ENCODE measurements at regions not wholly inside any gene's neighbourhood (a gene's known extent, or its start where the extent isn't known, plus 50 kb on each side); places are given as distances from the start of the nearest gene placed in this dataset.

DNA sequence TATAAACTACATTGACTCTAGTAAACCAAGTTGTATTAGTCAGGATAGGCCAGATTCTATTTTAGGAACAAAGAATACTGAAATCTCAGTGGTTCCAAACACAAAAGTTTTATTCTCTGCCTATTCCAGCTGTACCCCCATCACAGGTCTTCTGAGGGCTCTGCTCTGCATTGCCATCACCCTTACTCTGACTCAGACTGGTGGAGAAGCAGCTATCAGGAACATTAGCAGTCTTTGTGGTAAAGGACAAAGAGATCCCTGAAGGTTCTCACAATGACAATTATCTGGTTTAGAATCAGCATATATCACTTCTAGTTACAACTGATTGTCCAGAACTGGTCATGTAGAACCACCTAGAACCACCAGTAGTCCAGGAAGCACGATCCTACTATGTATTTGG is 251.1 kb downstream of the GLUD2 start:
- no peaks in the 10 kb centered on the region for H4K20me1 ChIP-seq (ENCODE audit: insufficient read depth, low read length)
- no peak overlapping the region for H2AFZ ChIP-seq (ENCODE audit: low read length)
- H3K9ac ChIP-seq (ENCODE audit: low read length): no peak overlapping the region
- no peaks in the 10 kb centered on the region for H3F3A ChIP-seq (ENCODE audit: insufficient read depth, low read length)
- no peaks in the 10 kb centered on the region for H3K9me2 ChIP-seq (replicated peaks; ENCODE audit: insufficient read depth, low read length)
- DNase-seq: no peak
- H3K4me2 ChIP-seq (ENCODE audit: low read depth, low read length): no peak overlapping the region
- no peak overlapping the region for H3K27ac ChIP-seq (ENCODE audit: low read length)
- H3K36me3 ChIP-seq (replicated peaks; ENCODE audit: insufficient read depth, low read length): no peaks in the 10 kb centered on the region
- H3K27me3 ChIP-seq (replicated peaks; ENCODE audit: insufficient read depth, low read length): no peaks in the 10 kb centered on the region
- no peaks in the 10 kb centered on the region for H3K79me2 ChIP-seq (ENCODE audit: low read length)
- H3K4me3 ChIP-seq (ENCODE audit: low read length): no peak overlapping the region
- TF ChIP-seq EZH2 (optimal IDR thresholded peaks at IDR 0.05; ENCODE audit: low read depth, low read length) (no peak), EZH2phosphoT487 (IDR thresholded peaks at IDR 0.05; ENCODE audit: low read length) (no peak)
- TF ChIP-seq, protein P1, sequence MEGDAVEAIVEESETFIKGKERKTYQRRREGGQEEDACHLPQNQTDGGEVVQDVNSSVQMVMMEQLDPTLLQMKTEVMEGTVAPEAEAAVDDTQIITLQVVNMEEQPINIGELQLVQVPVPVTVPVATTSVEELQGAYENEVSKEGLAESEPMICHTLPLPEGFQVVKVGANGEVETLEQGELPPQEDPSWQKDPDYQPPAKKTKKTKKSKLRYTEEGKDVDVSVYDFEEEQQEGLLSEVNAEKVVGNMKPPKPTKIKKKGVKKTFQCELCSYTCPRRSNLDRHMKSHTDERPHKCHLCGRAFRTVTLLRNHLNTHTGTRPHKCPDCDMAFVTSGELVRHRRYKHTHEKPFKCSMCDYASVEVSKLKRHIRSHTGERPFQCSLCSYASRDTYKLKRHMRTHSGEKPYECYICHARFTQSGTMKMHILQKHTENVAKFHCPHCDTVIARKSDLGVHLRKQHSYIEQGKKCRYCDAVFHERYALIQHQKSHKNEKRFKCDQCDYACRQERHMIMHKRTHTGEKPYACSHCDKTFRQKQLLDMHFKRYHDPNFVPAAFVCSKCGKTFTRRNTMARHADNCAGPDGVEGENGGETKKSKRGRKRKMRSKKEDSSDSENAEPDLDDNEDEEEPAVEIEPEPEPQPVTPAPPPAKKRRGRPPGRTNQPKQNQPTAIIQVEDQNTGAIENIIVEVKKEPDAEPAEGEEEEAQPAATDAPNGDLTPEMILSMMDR (IDR thresholded peaks at IDR 0.05; ENCODE audit: low read length): no peak
- no peaks in the 10 kb centered on the region for H3K9me3 ChIP-seq (replicated peaks; ENCODE audit: insufficient read depth, low read length)
- peaks cover 8% of the 10 kb centered on the region for H3K4me1 ChIP-seq (ENCODE audit: low read length)

DNA sequence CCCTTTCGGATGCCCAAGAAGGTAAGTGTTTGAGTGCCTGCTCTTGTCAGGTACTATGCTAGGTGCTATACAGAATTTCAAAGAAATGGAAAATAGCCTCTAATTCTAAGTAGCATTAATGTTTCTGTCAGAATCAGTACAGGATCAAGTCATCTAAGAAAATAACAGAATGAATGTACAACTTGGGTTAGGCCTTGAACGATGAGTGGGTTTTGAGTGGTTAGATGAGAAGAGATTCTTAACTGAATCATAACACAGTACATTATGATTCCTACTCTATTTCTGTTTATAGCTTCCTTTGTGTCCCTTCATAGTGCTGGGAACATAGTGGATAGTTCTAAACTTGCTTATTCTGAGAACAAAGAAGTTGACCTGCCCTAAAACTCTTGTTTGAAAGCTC is 253.9 kb downstream of the GLUD2 start:
- no peak overlapping the region for H3K4me3 ChIP-seq (ENCODE audit: low read length)
- DNase-seq: no peak
- H3K9me3 ChIP-seq (replicated peaks; ENCODE audit: insufficient read depth, low read length): no peaks in the 10 kb centered on the region
- no peaks in the 10 kb centered on the region for H3K36me3 ChIP-seq (replicated peaks; ENCODE audit: insufficient read depth, low read length)
- no peaks in the 10 kb centered on the region for H3K9me2 ChIP-seq (replicated peaks; ENCODE audit: insufficient read depth, low read length)
- peaks cover 8% of the 10 kb centered on the region for H3K4me1 ChIP-seq (ENCODE audit: low read length)
- no peaks in the 10 kb centered on the region for H3K27me3 ChIP-seq (replicated peaks; ENCODE audit: insufficient read depth, low read length)
- no peak overlapping the region for H3K4me2 ChIP-seq (ENCODE audit: low read depth, low read length)
- H3K27ac ChIP-seq (ENCODE audit: low read length): no peak overlapping the region
- no peak overlapping the region for H2AFZ ChIP-seq (ENCODE audit: low read length)
- H3F3A ChIP-seq (ENCODE audit: insufficient read depth, low read length): no peaks in the 10 kb centered on the region
- no peak overlapping the region for H3K9ac ChIP-seq (ENCODE audit: low read length)
- TF ChIP-seq EZH2phosphoT487 (IDR thresholded peaks at IDR 0.05; ENCODE audit: low read length) (no peak), EZH2 (optimal IDR thresholded peaks at IDR 0.05; ENCODE audit: low read depth, low read length) (no peak)
- TF ChIP-seq, protein P1 (IDR thresholded peaks at IDR 0.05; ENCODE audit: low read length): no peak
- no peaks in the 10 kb centered on the region for H4K20me1 ChIP-seq (ENCODE audit: insufficient read depth, low read length)
- H3K79me2 ChIP-seq (ENCODE audit: low read length): no peaks in the 10 kb centered on the region

DNA sequence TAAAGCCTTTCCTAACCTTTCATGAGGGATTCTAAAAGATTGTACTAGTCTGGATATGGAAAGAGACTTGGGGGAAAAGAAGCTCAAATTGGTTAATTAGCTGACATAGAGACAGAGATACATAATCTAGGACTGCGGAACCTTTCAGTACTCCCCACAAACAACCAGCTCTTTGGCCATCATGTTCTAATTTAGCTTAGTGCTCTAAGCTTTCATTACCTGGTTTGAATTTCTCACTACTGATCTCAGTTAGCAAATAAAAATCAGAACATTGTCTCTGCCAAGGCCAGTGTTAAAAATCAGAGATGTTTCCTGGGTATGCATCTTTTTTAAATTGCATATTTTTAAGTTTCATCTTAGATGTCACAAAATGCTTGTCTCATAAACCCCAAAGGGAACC is 254.4 kb downstream of the GLUD2 start:
- DNase-seq: no peak
- Histone ChIP-seq H4K20me1 (ENCODE audit: insufficient read depth, low read length) (no peaks in the 10 kb centered on the region), H3K36me3 (replicated peaks; ENCODE audit: insufficient read depth, low read length) (no peaks in the 10 kb centered on the region), H3K4me1 (ENCODE audit: low read length) (peaks cover 8% of the 10 kb centered on the region), H3F3A (ENCODE audit: insufficient read depth, low read length) (peaks cover 1% of the 10 kb centered on the region; the same call in 1 of the 2 replicates), H2AFZ (ENCODE audit: low read length) (no peak overlapping the region), H3K9me3 (replicated peaks; ENCODE audit: insufficient read depth, low read length) (no peaks in the 10 kb centered on the region), H3K4me2 (ENCODE audit: low read depth, low read length) (no peak overlapping the region), H3K27ac (ENCODE audit: low read length) (no peak overlapping the region), H3K9me2 (replicated peaks; ENCODE audit: insufficient read depth, low read length) (no peaks in the 10 kb centered on the region), H3K27me3 (replicated peaks; ENCODE audit: insufficient read depth, low read length) (no peaks in the 10 kb centered on the region), H3K4me3 (ENCODE audit: low read length) (no peak overlapping the region), H3K79me2 (ENCODE audit: low read length) (no peaks in the 10 kb centered on the region), H3K9ac (ENCODE audit: low read length) (no peak overlapping the region)
- TF ChIP-seq EZH2 (optimal IDR thresholded peaks at IDR 0.05; ENCODE audit: low read depth, low read length): no peak
- TF ChIP-seq EZH2phosphoT487 (IDR thresholded peaks at IDR 0.05; ENCODE audit: low read length): no peak
- TF ChIP-seq, protein P1 (IDR thresholded peaks at IDR 0.05; ENCODE audit: low read length): no peak
